Erythroblast (primary cell): ENCODE measurements at regions not wholly inside any gene's neighbourhood (a gene's known extent, or its start where the extent isn't known, plus 50 kb on each side); places are given as distances from the start of the nearest gene placed in this dataset.

Source experiments
- GATA1 ChIP-seq: IDR thresholded peaks from 2 replicates; pipeline ENCODE4 v1.6.1; 2011; ENCODE audit warnings: low read depth, mild to moderate bottlenecking, control low read depth, low read length, moderate library complexity
- POLR2A ChIP-seq: IDR thresholded peaks from 2 replicates; pipeline ENCODE4 v1.6.1; 2011; ENCODE audit warnings: mild to moderate bottlenecking, low read length

DNA sequence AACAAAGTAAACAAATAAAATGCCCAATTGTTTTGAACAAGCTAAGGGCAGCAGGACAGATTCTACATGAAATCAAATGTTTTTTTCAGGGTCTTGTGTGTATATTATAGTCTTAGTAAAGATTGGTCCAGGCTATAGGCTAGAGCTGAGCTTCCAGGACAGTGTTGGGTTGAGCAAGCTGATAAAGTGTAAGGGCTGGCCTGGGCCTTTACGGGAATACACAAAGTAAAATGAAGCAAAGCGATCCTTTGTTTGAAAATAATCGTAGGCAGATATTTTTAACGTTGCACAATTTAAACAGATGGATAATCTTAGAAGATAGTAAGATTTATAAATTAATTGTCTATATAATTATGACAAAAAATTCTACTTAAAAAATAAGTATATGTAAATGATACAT lies 1204.6 kb downstream of the OTOL1 start:
- TF ChIP-seq POLR2A (no peak), GATA1 (no peak)
